Keratinocyte (primary cell): ENCODE measurements at regions not wholly inside any gene's neighbourhood (a gene's known extent, or its start where the extent isn't known, plus 50 kb on each side); places are given as distances from the start of the nearest gene placed in this dataset.

Source experiments
- DNase-seq: peaks from one replicate; pipeline ENCODE4 v3.0.0-alpha.2; 2011; ENCODE audit warnings: low read depth, missing footprints, low spot score
- FAIRE-seq: peaks from 2 replicates; lab custom pipeline; 2011; peaks lifted over from hg19 to GRCh38; lab: Jason Lieb, UNC
- H2AFZ ChIP-seq: 2 replicates; pipeline ENCODE4 v1.6.0; 2012; ENCODE audit warnings: low read length, control low read depth, inconsistent platforms; ENCODE audit not compliant: control insufficient read depth
- H3K27ac ChIP-seq: 2 replicates; pipeline ENCODE4 v1.5.1; 2011; ENCODE audit warnings: low read length; ENCODE audit not compliant: control insufficient read depth, insufficient read depth
- H3K27me3 ChIP-seq: 3 replicates; pipeline ENCODE4 v1.6.0; 2011; ENCODE audit warnings: low read length; ENCODE audit not compliant: control insufficient read depth, insufficient read depth; ENCODE audit errors: extremely low read depth
- H3K36me3 ChIP-seq, 2 experiments: 2 replicates in 1 of 2; 3 replicates in 1 of 2; pipeline ENCODE4 v1.5.1; 2011; ENCODE audit warnings: low read length in 2 of 2, mild to moderate bottlenecking in 1 of 2; ENCODE audit not compliant: control insufficient read depth in 2 of 2, insufficient read depth in 2 of 2; ENCODE audit errors: extremely low read depth in 1 of 2
- H3K4me1 ChIP-seq: 3 replicates; pipeline ENCODE4 v1.5.1; 2011; ENCODE audit warnings: low read length; ENCODE audit not compliant: control insufficient read depth, insufficient read depth; ENCODE audit errors: extremely low read depth
- H3K4me2 ChIP-seq: 3 replicates; pipeline ENCODE4 v1.6.0; 2011; ENCODE audit warnings: low read depth, low read length; ENCODE audit not compliant: control insufficient read depth, insufficient read depth; ENCODE audit errors: extremely low read depth
- H3K4me3 ChIP-seq, 3 experiments: fragments of 200-600 bp in 1 of 3; sonication (generic) in 1 of 3; 2 replicates in 2 of 3; 3 replicates in 1 of 3; pipeline ENCODE4 v1.5.1; 2011 to 2016; ENCODE audit warnings: low read length in 3 of 3, mild to moderate bottlenecking in 3 of 3, control low read depth in 2 of 3, inconsistent platforms in 1 of 3, low read depth in 1 of 3, mixed read lengths in 1 of 3, mixed run types in 1 of 3, moderate library complexity in 1 of 3; ENCODE audit not compliant: control insufficient read depth in 2 of 3, insufficient read depth in 2 of 3; ENCODE audit errors: extremely low read depth in 1 of 3
- H3K79me2 ChIP-seq: 2 replicates; pipeline ENCODE4 v1.6.0; 2012; ENCODE audit warnings: low read length; ENCODE audit not compliant: control insufficient read depth, insufficient read depth
- H3K9ac ChIP-seq: 3 replicates; pipeline ENCODE4 v1.6.0; 2011; ENCODE audit warnings: low read length; ENCODE audit not compliant: control insufficient read depth, insufficient read depth; ENCODE audit errors: extremely low read depth
- H3K9me1 ChIP-seq: 3 replicates; pipeline ENCODE4 v1.6.0; 2011; ENCODE audit warnings: low read length; ENCODE audit not compliant: control insufficient read depth, insufficient read depth; ENCODE audit errors: extremely low read depth
- H3K9me3 ChIP-seq: 2 replicates; pipeline ENCODE4 v1.5.1; 2012; ENCODE audit warnings: low read depth, low read length; ENCODE audit not compliant: control insufficient read depth
- H4K20me1 ChIP-seq: 3 replicates; pipeline ENCODE4 v1.6.0; 2011; ENCODE audit warnings: low read length; ENCODE audit not compliant: control insufficient read depth, insufficient read depth; ENCODE audit errors: extremely low read depth
- CTCF ChIP-seq, 3 experiments: IDR thresholded peaks in 1 of 3; conservative IDR thresholded peaks in 1 of 3; optimal IDR thresholded peaks in 1 of 3; 2 replicates in 2 of 3; 3 replicates in 1 of 3; pipeline versions ENCODE3 to v1.5.1; 2011; ENCODE audit warnings: low read length in 3 of 3, mild to moderate bottlenecking in 3 of 3, moderate library complexity in 2 of 3, control low read depth in 1 of 3, inconsistent platforms in 1 of 3; ENCODE audit not compliant: insufficient read depth in 2 of 3; ENCODE audit errors: extremely low read depth in 1 of 3
- EZH2 ChIP-seq: IDR thresholded peaks from one replicate; pipeline ENCODE4 v1.6.1; 2012; ENCODE audit warnings: inconsistent platforms, mild to moderate bottlenecking, low read length, moderate library complexity
- dilution Hi-C: fragments of 300-500 bp; cut with MboI; formaldehyde crosslinking; loops from one replicate; pipeline ENCODE4 v1.7.0; 2020; ENCODE audit warnings: low sequenced_read_pairs; ENCODE audit not compliant: extremely low pct_ligation_motif_present

GRCh38 chrX:21155916-21156315, 218.3 kb upstream of the CNKSR2 start:
- H3K9me3 ChIP-seq, result no peaks in the 10 kb centered on the region
- dilution Hi-C loops, result no loop called here
- no peak overlapping the region for H2AFZ ChIP-seq
- H3K79me2 ChIP-seq, result no peaks in the 10 kb centered on the region
- DNase-seq (no peak), FAIRE-seq (no peak)
- H3K36me3 ChIP-seq, result no peaks in the 10 kb centered on the region
- H3K4me3 ChIP-seq, result no peak overlapping the region
- no peaks in the 10 kb centered on the region for H4K20me1 ChIP-seq
- H3K4me1 ChIP-seq, result no peaks in the 10 kb centered on the region
- no peak overlapping the region for H3K9ac ChIP-seq
- no peak overlapping the region for H3K4me2 ChIP-seq
- no peaks in the 10 kb centered on the region for H3K27me3 ChIP-seq
- TF ChIP-seq EZH2 (no peak), CTCF (optimal IDR thresholded peaks at IDR 0.05 in 1 of 3, IDR thresholded peaks at IDR 0.05 in 1 of 3, conservative IDR thresholded peaks at IDR 0.05 in 1 of 3; ENCODE audit: extremely low read depth in 1 of 3, insufficient read depth in 2 of 3, low read length in 3 of 3) (no peak)
- no peaks in the 10 kb centered on the region for H3K9me1 ChIP-seq
- H3K27ac ChIP-seq, result no peak overlapping the region

- no peak overlapping the region for H2AFZ ChIP-seq
- DNase-seq (no peak), FAIRE-seq (no peak)
- no peak overlapping the region for H3K27ac ChIP-seq
- H3K79me2 ChIP-seq, result no peaks in the 10 kb centered on the region
- no peaks in the 10 kb centered on the region for H3K4me1 ChIP-seq
- no peaks in the 10 kb centered on the region for H4K20me1 ChIP-seq
- no peaks in the 10 kb centered on the region for H3K36me3 ChIP-seq
- TF ChIP-seq CTCF (optimal IDR thresholded peaks at IDR 0.05 in 1 of 3, IDR thresholded peaks at IDR 0.05 in 1 of 3, conservative IDR thresholded peaks at IDR 0.05 in 1 of 3; ENCODE audit: extremely low read depth in 1 of 3, insufficient read depth in 2 of 3, low read length in 3 of 3) (no peak), EZH2 (no peak)
- no peaks in the 10 kb centered on the region for H3K9me1 ChIP-seq
- H3K4me3 ChIP-seq, result no peak overlapping the region
- H3K27me3 ChIP-seq, result no peaks in the 10 kb centered on the region
- dilution Hi-C loops, result no loop called here
- no peak overlapping the region for H3K4me2 ChIP-seq
- no peak overlapping the region for H3K9ac ChIP-seq
- H3K9me3 ChIP-seq, result no peaks in the 10 kb centered on the region
Measured at GRCh38 chrX:21156632-21157031, 217.6 kb upstream of the CNKSR2 start.
